Anterior cingulate cortex (tissue), 58 donors: ENCODE measurements at regions not wholly inside any gene's neighbourhood (a gene's known extent, or its start where the extent isn't known, plus 50 kb on each side); places are given as distances from the start of the nearest gene placed in this dataset.
"Not testable (repeated sequence)": the region's sequence is repeated elsewhere in the genome, so short reads cannot be mapped to it uniquely, and the experiment has no call there.

Experiments used
- DNase-seq, 58 donors: peaks; one replicate each; lab custom pipeline; 2025; lab: John Stamatoyannopoulos, UW

DNA sequence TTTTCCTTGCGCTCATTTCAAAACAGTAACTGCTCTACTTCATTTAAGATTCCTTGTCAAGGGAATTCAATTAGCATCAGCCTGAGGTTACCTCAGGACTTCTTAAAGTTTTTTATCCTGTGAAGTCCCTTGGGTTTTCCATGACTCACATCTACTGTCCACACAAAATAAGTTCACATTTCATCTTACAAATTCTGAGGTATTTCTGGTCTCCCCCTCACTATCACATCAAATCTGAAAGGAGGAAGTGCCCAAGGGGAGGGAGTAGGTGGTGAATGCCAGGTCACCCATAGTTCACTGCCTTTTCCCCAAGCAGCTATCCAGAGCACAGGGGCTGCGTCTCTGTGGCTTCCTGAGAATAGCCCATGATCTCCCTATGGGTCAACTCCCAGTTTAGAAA lies 227.1 kb upstream of the NREP start:
- no peak for DNase-seq

DNA sequence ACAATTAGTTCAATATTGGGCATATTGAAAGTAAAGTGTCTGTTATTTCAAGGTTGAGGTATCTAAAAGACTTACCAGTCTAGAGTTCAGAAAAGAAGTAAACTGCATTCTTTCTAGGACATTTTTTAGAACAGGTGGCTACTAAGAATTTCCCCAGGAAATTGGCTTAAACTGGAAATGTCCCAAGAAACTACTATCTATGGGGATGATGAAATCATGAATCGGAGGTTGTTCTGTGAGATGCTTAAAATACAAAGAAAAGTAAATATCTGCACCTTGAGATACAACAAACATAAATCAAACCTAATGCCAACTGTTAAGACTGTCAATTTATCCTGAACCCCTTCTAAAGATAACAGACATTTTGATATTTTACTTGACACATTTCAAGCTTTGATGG lies 226.5 kb upstream of the NREP start:
- DNase-seq = no peak

DNA sequence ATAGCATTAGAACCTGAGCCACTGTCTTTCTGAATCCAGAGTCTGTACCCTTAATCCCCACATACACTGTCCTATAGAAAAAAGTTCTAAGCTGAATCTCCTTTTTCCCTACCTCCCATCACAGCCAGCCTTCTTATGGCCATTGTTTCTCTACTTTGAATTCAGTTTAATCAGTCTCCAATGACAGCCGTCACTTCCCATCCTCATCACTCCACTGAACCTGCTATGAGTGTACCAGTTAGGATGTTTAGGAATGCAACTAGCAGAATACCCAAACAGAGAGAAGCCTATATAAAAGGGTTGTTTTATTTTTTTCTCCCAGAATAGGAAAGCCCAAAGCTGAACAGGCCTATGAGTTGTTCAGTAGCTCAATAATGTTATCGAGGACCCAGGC lies 220.4 kb upstream of the NREP start:
- DNase-seq = no peak

DNA sequence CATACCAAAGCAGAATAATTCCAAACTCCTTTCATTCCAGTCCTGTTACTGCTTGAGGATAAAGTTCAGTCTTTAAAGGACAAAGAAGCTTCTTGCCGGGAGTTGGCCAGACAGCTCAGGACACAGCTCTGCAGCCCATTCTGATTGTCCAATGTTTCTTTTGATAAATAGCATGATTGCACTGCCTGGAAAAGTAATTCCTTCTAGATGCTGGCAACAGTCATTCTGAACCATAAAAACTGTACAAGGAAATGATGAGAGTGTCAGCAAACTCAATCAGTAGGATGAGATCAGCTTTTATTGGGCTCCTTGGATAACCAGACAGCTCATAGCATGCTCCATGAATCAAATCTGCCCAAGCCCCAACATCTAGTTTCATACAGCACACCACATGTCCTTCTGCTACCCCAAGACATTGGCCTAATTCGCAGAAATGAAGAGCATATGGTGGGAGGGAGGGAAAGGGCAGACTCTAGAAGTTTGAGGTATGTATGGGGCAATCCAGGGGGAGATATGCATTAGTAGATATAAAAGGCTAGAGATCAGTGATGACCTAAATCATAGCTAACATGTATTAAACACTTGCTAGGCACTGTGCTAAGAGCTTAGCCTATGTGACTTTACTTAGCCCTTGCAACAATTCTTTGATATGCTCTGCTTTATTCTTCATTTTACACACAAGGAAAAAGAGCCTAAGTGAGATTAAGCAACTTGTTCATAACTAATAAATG lies 219.9 kb upstream of the NREP start:
- no peak for DNase-seq

DNA sequence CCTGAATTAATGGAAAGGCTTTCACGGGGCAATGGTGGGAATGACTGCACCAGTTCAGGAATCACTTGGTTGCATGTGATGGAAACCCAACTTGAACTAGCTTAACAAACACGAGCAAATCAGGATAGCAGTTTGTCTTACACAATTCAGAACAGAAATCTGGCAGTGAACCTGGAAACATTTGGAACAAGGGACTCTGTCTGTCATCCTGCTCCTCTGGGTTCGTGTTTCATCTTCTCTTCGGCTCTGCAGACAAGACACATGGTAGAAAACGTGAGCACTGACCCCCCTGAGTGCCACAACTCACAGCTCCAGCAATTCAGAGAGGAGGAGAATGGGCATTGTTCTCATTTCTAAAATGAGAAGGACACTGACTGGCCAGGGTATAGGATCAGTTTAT lies 218.1 kb upstream of the NREP start:
- peak in 2 of 58 donors; percentile 5 to 6 for DNase-seq

DNA sequence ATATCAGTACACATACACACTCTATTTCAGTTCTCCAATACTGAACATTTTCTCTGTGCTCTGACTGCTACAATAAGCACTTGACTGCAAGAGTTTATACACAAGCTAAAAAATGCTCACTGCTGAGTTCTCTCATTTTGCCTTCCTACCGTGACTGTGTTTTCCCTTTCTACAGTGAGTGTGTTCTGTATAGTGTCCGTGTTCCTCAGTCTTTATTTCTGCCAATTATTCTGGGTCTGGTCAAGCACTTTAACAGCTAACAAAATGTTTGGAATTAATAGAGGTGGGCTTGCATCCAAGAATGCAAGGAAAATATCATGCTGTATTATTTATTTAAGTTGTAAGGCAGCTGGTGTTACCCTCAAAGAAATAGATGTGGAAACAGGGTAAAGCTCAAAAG lies 217.0 kb upstream of the NREP start:
- DNase-seq = no peak

DNA sequence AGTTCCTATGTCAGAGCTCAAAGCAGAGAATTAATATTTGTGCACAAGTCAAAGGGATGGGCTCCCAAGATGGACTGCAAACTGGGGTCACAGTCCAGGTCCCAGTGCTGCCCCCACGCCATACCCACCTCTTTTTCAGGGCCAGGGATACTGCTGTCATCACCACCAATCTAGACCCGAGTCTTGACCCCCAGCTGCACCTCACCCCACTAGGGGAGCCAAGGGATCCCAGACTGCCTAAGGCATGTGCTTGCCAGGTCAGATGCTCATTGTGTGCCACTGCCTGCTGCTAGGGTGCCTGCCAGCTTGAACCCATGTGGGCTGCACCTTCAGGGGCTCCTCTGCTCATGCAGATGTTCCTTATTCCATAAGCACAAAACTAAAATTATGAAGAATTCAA lies 215.6 kb upstream of the NREP start:
- no peak for DNase-seq

DNA sequence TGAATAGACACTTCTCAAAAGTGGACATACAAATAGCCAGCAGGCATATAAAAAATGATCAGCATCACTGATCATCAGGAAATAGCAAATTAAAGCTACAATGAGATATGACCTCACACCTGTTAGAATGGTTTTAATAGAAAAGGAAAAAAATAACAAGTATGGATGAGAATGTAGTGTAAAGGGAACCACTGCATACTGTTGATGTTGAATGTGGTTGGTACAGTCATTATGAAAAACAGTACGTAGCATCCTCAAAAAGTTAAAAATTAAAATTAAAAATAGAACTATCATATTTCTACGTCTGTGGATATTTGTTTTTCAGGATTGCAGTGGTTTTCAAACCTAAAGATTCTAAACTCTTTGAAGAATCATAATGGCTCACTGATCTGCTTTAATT lies 215.1 kb upstream of the NREP start:
- no peak for DNase-seq

DNA sequence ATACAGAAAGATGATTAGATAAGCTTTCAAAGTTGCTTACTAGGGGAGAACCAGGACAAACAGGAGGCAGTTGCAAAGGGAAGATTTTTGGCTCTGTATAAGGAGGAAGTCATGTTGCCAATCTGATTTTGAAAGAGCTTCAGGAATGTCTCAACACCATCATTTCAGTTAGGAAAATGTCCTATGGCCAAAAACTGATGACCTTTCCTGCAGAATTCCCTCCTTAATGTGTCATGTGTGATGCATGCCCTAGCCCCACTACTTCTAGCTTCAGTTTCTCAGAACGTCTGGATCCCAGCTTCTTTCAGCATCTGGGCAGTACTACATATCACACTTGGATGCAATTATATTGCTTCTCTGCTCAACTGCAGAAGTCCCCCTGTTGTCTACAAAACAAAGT lies 211.5 kb upstream of the NREP start:
- DNase-seq = no peak

DNA sequence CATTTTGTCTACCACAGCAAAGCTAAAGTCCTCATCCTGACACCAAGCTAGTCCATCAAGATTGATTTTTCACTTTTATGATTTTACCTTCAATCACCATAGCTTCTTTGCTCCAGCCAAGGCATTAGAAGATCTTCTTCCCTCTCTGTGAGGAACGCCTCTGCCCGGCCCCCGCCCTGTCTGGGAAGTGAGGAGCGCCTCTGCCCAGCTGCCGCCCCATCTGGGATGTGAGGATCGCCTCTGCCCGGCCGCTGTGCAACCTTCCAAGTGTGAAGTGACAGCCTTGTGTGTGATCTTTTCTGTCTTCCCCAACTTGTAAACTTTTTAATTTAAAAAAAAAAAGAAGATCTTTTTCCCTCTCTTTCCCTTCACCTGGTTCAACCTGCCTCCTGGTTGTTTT lies 210.5 kb upstream of the NREP start:
- DNase-seq = no peak

DNA sequence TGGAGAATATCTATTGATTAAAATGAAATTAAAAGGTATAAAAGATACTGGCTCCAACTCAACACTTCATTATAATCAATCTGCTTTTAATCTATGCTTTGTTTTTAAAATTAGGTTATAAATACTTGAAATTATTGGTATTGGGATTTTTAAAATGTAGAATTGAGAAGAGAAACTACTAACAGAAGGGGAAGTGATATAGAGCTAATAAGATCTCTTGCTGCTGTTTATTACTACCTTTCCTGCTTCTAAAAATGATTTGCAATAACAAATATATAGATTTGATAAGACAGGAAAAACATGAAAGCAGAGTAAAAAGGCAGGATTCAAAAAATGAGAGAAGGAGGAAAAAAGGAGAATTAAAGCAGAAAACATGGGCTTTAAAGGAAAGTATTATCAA lies 209.3 kb upstream of the NREP start:
- DNase-seq = no peak

DNA sequence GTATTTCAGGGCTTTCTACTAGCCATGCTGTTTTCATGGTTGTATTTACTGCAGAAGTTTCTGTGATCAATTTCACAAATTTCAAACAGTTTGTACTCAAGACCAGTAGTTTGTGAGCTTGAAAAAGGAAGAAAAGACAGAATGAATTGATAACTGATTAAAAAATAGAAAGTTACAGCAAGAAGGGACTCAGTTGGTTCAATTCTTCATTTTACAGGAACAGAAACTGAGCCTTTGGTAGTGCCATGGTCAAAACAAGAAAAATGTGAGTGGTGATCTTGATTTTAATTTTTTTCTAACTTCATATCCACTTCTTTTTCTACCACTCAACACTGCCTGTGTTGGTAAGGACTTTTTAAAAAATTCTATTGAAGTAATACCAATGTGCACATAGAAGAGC lies 206.6 kb upstream of the NREP start:
- DNase-seq = no peak

DNA sequence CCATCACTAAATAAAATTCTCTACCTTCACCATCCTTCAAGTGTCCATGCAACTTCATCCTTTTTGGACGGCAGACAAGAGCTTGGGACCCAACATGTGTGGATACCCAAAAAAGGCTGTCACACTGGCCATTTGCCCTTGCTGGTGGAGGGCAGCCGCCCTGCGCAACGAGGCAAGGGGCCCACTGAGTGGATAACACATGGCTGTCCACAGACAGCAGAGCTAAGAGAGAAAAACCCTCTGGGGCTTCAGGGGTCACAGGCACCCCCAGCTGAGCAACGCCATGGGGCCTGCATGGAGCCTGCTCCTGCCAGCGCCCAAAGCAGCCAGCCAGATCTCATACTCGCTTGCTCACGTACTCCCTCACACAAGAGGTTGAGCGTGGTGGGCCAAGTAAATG lies 205.9 kb upstream of the NREP start:
- DNase-seq = no peak

DNA sequence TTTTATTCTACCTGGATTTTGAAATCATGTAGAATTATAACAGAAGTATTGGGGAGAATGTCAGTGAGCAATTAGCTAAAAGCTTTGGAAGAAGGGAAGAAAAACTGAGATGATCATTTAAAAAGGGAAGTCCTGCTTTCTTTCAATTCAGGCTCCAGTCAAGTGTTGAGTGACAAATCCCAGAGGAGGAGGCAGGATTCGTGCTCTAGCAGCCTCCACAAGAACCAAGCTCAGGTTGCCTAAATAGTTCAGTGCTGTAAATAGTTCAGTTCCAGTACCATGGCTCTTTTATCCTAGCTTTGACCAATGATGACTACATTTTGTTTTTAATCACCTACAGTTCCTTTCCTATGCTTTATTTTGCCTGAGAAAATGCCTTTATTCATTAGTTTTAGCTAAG lies 204.9 kb upstream of the NREP start:
- DNase-seq = no peak

DNA sequence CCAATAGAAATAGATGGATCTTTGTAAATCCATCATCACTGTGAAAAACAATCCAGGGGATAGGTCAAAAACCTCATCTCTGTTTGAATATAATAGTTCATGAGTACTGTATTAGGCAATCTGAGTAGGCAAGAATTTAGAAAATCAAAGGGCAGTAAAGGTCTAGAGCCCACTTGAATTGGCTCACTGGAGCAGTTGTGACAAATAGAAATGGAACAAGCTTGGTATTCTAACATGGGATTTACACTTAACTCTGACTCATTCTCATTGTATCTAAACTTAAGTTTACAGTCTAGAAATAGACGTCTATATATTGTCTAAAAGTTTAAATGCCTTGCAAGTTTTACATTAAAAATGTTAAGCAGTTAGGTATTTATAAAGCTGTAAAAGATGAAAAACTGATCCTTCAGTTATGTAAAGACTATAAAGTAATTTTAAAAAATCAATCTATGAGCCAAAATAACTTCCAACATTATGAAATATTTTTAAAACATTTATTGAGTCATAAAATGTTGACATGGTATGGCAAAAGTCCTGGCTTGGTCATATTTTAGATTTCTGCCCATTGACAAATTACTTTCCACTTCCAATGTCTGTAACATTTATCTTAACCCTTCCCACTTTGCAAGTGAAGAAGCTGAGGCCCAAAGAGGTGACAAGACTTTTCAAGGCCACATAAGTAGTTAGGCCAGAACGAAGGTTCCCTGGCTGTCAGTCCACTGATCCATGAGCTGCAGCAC lies 203.7 kb upstream of the NREP start:
- DNase-seq = no peak

DNA sequence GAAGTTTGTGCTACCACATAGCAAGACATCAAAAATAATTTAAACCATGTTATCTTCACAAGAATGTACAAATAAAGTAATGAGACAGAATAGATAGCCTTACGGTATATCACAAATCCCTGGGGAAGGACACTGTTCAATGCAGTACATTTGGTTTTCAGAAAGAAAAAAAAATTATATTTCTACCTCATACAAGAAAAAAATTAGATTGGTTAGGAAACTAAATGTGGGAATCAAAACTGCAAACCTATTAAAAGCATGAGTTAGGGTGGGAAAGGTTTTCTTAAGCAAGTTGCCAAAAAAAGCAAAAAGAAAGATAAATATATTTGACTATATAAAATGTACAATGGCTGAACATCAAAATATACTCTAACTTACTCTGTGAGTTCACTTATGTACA lies 201.9 kb upstream of the NREP start:
- no peak for DNase-seq

DNA sequence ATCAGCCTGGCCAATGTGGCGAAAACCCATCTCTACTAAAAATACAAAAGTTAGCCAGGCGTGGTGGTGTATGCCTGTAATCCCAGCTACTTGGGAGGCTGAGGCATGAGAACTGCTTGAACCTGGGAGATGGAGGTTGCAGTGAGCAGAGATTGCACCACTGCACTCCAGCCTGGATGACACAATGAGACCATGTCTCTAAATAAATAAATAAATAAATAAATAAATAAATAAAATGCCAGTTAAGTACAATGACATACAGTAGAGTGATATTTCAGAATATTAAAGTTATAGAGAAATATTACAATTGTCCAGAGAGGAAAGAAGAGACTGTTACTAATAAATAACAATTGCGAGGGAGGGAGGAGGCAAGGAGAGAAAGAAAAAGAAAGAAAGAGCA lies 199.8 kb upstream of the NREP start:
- not testable (repeated sequence) for DNase-seq

DNA sequence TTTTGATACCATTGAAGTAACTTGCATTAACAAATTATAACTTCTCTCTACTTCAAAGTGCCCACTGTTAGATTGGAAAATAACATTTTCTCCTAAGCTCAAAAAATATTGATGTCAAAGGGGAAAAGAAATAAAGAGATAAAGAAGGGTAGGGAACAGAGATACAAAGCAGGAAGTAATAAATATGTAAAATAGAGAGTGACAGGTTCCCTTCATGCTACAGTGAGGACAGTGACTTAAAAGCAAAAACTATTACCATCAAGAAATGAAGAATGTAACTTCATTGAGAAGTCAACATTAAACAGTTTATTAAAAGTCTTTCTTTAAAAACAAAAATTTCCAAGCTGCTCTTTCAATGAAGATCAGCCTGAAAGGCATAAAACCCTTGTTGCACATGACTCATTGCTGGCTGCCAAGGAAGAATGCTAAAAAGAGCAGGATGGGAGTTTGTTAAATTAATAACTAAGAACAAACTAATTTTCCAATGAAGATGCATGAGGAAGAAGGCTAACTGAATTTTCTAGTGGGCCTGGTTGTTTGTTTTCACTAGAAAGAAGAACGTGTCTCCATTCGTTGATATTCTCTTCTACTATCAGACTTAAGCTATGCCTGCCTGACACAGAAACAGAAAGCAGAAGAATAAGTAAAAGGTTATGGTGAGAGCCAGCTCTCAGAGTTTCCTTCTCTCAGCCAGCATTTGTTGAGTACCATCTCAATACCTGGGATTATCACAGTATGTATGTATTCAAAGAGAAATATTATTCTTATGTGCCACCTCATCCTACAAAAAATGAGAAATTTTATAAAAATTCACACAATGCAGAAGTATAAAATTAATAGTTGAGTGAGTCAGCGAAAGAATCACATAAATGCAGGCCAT lies 197.8 kb upstream of the NREP start:
- DNase-seq = no peak

DNA sequence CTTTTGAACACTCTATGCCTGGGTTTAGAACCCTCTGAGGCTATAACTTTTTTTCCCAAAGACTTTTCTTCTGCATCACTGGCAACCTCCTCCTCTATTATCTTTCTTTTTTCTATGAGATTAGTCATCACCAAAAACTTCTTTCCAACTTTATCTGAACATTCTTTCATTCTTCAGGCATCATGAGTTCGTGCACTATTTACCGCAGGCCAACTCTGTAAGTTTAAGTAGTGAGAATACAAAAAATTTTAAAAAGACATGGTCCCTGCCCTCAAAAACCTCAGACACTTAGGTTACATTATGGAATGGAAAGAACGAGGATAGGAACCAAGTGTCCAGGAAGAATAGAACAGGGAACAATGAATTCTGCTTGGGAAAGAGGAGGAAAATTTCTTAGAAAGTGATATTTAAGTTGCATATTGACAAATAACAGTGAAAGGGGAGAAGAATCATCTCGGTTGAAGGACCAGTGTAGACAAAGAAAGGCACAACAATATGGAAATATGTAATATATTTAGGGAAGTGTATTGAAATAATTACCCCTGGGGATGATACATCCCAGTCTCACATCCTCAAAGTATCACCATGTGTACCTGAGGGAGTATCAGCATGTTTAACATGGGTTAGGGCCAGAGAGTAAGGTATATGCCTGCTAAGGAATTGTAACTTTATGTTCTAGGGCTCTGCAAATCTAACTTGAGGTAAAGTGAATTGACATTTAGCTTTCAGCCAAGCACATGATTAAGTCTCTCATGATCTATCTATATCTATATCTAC lies 196.5 kb upstream of the NREP start:
- DNase-seq = no peak

DNA sequence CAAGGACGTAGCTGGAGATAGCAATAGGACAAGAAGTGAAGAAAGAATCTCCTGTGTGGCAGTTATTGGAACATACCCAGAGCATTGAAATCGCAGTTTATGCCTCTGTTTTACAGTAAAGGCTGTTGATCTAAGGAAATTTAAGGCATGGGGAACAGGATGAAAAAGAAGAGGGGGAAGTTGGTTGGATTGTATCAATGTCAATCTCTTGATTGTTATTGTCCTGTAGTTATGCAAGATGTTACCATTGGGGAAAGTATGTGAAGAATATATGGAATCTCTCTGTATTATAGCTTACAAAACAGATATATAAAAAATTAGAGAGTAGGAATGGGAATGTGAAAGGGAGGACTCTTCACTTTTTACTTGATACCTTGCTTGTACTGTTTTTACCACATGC lies 195.6 kb upstream of the NREP start:
- DNase-seq = no peak

DNA sequence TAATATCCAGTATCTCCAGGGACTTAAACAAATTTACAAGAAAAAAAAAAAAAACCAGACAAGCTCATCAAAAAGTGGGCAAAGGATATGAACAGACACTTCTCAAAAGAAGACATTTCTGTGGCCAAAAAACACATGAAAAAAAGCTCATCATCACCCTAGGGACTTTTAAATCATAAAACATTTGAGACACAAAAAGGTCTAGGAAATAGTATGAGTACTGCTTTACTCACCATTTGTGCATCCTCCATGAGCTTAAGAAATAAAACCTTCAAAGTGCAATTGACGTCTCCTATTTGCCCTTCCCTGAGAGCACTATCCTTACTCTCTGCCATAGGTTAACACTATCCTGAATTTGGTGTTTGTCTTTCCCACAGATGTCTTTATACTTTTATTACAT lies 193.7 kb upstream of the NREP start:
- DNase-seq = no peak
